HEK293 (cell line): ENCODE measurements at regions not wholly inside any gene's neighbourhood (a gene's known extent, or its start where the extent isn't known, plus 50 kb on each side); places are given as distances from the start of the nearest gene placed in this dataset.

Source experiments
- OSR2 ChIP-seq: fragments of 450-650 bp; formaldehyde crosslinking; IDR thresholded peaks from 2 replicates; pipeline ENCODE4 v1.5.1; 2016; ENCODE audit warnings: missing biosample characterization, missing genetic modification characterization
- ZBTB10 ChIP-seq: fragments of 450-650 bp; formaldehyde crosslinking; IDR thresholded peaks from 2 replicates; pipeline ENCODE4 v1.5.1; 2016; ENCODE audit warnings: missing biosample characterization, missing genetic modification characterization
- ZBTB7A ChIP-seq: fragments of 450-650 bp; formaldehyde crosslinking; IDR thresholded peaks from 2 replicates; pipeline ENCODE4 v1.5.1; 2016; ENCODE audit warnings: low read depth, missing biosample characterization, missing genetic modification characterization
- ZNF121 ChIP-seq: fragments of 450-650 bp; formaldehyde crosslinking; IDR thresholded peaks from 2 replicates; pipeline ENCODE4 v1.5.1; 2016; ENCODE audit warnings: missing biosample characterization, missing genetic modification characterization
- ZNF24 ChIP-seq: fragments of 450-650 bp; formaldehyde crosslinking; IDR thresholded peaks from 2 replicates; pipeline ENCODE4 v1.5.1; 2016; ENCODE audit warnings: missing biosample characterization, missing genetic modification characterization
- ZNF366 ChIP-seq: fragments of 450-650 bp; formaldehyde crosslinking; conservative IDR thresholded peaks from 2 replicates; pipeline ENCODE4 v1.5.1; 2016; ENCODE audit warnings: missing biosample characterization, missing genetic modification characterization
- ZNF398 ChIP-seq: fragments of 450-650 bp; formaldehyde crosslinking; IDR thresholded peaks from 2 replicates; pipeline ENCODE4 v1.5.1; 2017; ENCODE audit warnings: missing biosample characterization, missing genetic modification characterization
- ZNF830 ChIP-seq: fragments of 450-650 bp; IDR thresholded peaks from 2 replicates; pipeline ENCODE4 v1.5.0; 2018; ENCODE audit warnings: missing biosample characterization, missing genetic modification characterization, low read depth, mild to moderate bottlenecking, moderate library complexity
- TF ChIP-seq, protein P1 (sequence below): fragments of 450-650 bp; formaldehyde crosslinking; IDR thresholded peaks from 2 replicates; pipeline ENCODE4 v1.5.1; 2016; ENCODE audit warnings: missing biosample characterization, missing genetic modification characterization, low read depth
- TF ChIP-seq, protein P2 (sequence below): fragments of 450-650 bp; formaldehyde crosslinking; IDR thresholded peaks from 2 replicates; pipeline ENCODE4 v1.5.1; 2016; ENCODE audit warnings: missing biosample characterization, missing genetic modification characterization
- TF ChIP-seq, protein P3 (sequence below): fragments of 450-650 bp; formaldehyde crosslinking; conservative IDR thresholded peaks from 2 replicates; pipeline ENCODE4 v1.5.1; 2016; ENCODE audit warnings: low read depth, missing biosample characterization, missing genetic modification characterization

GRCh38 chr2:217356781-217357180, 496.9 kb upstream of the TNP1 start:
- TF ChIP-seq, protein P1, sequence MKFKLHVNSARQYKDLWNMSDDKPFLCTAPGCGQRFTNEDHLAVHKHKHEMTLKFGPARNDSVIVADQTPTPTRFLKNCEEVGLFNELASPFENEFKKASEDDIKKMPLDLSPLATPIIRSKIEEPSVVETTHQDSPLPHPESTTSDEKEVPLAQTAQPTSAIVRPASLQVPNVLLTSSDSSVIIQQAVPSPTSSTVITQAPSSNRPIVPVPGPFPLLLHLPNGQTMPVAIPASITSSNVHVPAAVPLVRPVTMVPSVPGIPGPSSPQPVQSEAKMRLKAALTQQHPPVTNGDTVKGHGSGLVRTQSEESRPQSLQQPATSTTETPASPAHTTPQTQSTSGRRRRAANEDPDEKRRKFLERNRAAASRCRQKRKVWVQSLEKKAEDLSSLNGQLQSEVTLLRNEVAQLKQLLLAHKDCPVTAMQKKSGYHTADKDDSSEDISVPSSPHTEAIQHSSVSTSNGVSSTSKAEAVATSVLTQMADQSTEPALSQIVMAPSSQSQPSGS (tag by site-specific recombination), result no peak
- TF ChIP-seq, protein P2, sequence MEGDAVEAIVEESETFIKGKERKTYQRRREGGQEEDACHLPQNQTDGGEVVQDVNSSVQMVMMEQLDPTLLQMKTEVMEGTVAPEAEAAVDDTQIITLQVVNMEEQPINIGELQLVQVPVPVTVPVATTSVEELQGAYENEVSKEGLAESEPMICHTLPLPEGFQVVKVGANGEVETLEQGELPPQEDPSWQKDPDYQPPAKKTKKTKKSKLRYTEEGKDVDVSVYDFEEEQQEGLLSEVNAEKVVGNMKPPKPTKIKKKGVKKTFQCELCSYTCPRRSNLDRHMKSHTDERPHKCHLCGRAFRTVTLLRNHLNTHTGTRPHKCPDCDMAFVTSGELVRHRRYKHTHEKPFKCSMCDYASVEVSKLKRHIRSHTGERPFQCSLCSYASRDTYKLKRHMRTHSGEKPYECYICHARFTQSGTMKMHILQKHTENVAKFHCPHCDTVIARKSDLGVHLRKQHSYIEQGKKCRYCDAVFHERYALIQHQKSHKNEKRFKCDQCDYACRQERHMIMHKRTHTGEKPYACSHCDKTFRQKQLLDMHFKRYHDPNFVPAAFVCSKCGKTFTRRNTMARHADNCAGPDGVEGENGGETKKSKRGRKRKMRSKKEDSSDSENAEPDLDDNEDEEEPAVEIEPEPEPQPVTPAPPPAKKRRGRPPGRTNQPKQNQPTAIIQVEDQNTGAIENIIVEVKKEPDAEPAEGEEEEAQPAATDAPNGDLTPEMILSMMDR (tag by site-specific recombination), result no peak
- TF ChIP-seq ZNF121 (tag by site-specific recombination) (no peak), OSR2 (no peak), ZBTB10 (tag by site-specific recombination) (no peak), ZNF830 (tag by site-specific recombination) (no peak), ZNF24 (tag by site-specific recombination) (no peak), ZBTB7A (tag by site-specific recombination) (no peak), ZNF398 (tag by site-specific recombination) (no peak), ZNF366 (tag by site-specific recombination) (no peak)
- TF ChIP-seq, protein P3, sequence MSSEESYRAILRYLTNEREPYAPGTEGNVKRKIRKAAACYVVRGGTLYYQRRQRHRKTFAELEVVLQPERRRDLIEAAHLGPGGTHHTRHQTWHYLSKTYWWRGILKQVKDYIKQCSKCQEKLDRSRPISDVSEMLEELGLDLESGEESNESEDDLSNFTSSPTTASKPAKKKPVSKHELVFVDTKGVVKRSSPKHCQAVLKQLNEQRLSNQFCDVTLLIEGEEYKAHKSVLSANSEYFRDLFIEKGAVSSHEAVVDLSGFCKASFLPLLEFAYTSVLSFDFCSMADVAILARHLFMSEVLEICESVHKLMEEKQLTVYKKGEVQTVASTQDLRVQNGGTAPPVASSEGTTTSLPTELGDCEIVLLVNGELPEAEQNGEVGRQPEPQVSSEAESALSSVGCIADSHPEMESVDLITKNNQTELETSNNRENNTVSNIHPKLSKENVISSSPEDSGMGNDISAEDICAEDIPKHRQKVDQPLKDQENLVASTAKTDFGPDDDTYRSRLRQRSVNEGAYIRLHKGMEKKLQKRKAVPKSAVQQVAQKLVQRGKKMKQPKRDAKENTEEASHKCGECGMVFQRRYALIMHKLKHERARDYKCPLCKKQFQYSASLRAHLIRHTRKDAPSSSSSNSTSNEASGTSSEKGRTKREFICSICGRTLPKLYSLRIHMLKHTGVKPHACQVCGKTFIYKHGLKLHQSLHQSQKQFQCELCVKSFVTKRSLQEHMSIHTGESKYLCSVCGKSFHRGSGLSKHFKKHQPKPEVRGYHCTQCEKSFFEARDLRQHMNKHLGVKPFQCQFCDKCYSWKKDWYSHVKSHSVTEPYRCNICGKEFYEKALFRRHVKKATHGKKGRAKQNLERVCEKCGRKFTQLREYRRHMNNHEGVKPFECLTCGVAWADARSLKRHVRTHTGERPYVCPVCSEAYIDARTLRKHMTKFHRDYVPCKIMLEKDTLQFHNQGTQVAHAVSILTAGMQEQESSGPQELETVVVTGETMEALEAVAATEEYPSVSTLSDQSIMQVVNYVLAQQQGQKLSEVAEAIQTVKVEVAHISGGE, result no peak
